PFSK-1 (cell line): ENCODE measurements at regions not wholly inside any gene's neighbourhood (a gene's known extent, or its start where the extent isn't known, plus 50 kb on each side); places are given as distances from the start of the nearest gene placed in this dataset.

Experiments used
- FOXP2 ChIP-seq: optimal IDR thresholded peaks from 2 replicates; pipeline ENCODE3; 2011; ENCODE audit warnings: borderline replicate concordance, control low read depth, inconsistent platforms; ENCODE audit not compliant: insufficient read depth; ENCODE audit errors: extremely low read length, extremely low read depth
- POLR2AphosphoS5 ChIP-seq: IDR thresholded peaks from 2 replicates; pipeline ENCODE4 v1.6.1; 2012; ENCODE audit warnings: low read depth, mild to moderate bottlenecking, control low read depth, low read length, moderate library complexity
- SIN3A ChIP-seq: IDR thresholded peaks from 2 replicates; pipeline ENCODE4 v1.6.1; 2012; ENCODE audit warnings: mild to moderate bottlenecking, low read length, moderate library complexity, borderline replicate concordance; ENCODE audit not compliant: insufficient read depth
- TAF1 ChIP-seq: IDR thresholded peaks from 2 replicates; pipeline ENCODE4 v1.6.1; 2012; ENCODE audit warnings: low read length, control low read depth, borderline replicate concordance; ENCODE audit not compliant: insufficient read depth
- TF ChIP-seq, protein P1 (sequence below), 2 experiments: IDR thresholded peaks; 2 replicates each; pipeline versions ENCODE4 v1.6.1 to v1.8.0; 2011 to 2012; ENCODE audit warnings: low read depth in 2 of 2, low read length in 2 of 2, control low read depth in 1 of 2, inconsistent platforms in 1 of 2, mild to moderate bottlenecking in 1 of 2, moderate library complexity in 1 of 2; ENCODE audit not compliant: insufficient read depth in 1 of 2

DNA sequence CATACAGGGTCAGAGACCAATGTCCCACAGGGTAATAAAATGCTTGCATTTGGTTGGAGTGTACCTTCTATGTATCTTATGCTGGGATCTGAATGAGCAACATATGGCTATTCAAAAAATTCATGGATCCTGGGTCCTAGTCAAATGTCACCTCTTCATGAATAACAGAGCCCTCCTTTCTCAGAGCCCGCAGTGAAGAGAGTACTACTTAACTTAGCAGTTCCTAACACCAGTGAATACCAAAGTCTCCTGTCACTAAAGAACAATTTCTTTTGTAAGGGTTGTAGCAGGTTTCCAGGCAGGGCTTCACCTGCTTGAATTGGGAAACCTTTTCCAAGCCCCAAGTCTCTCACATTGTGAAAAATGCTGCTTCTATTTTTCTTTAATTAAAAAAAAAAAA lies 483.0 kb upstream of the DEPDC1 start:
- TF ChIP-seq TAF1 (no peak), POLR2AphosphoS5 (no peak), SIN3A (no peak), FOXP2 (no peak)
- TF ChIP-seq, protein P1, sequence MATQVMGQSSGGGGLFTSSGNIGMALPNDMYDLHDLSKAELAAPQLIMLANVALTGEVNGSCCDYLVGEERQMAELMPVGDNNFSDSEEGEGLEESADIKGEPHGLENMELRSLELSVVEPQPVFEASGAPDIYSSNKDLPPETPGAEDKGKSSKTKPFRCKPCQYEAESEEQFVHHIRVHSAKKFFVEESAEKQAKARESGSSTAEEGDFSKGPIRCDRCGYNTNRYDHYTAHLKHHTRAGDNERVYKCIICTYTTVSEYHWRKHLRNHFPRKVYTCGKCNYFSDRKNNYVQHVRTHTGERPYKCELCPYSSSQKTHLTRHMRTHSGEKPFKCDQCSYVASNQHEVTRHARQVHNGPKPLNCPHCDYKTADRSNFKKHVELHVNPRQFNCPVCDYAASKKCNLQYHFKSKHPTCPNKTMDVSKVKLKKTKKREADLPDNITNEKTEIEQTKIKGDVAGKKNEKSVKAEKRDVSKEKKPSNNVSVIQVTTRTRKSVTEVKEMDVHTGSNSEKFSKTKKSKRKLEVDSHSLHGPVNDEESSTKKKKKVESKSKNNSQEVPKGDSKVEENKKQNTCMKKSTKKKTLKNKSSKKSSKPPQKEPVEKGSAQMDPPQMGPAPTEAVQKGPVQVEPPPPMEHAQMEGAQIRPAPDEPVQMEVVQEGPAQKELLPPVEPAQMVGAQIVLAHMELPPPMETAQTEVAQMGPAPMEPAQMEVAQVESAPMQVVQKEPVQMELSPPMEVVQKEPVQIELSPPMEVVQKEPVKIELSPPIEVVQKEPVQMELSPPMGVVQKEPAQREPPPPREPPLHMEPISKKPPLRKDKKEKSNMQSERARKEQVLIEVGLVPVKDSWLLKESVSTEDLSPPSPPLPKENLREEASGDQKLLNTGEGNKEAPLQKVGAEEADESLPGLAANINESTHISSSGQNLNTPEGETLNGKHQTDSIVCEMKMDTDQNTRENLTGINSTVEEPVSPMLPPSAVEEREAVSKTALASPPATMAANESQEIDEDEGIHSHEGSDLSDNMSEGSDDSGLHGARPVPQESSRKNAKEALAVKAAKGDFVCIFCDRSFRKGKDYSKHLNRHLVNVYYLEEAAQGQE (IDR thresholded peaks at IDR 0.05; ENCODE audit: insufficient read depth in 1 of 2, low read depth in 2 of 2, low read length in 2 of 2) = no peak
